ENCODE measurements at regions not wholly inside any gene's neighbourhood (a gene's known extent, or its start where the extent isn't known, plus 50 kb on each side); places are given as distances from the start of the nearest gene placed in this dataset.

DNA sequence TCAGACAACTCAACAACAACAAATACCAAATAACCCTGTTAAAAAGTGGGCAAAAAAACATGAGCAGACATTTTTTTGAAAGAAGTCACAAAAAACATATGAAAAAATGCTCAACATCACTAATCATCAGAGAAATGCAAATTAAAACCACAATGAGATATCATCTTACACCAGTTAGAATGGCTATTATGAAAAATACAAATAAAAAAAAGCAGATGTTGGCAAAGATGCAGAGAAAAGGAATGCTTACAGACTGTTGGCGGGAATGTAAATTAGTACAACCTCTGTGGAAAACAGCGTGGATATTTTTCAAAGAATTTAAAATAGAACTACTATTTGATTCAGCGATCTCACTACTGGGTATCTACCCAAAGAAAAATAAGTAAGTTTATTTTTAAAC lies 114.0 kb downstream of the SLC38A4 start:
- TF ChIP-seq, protein P1, sequence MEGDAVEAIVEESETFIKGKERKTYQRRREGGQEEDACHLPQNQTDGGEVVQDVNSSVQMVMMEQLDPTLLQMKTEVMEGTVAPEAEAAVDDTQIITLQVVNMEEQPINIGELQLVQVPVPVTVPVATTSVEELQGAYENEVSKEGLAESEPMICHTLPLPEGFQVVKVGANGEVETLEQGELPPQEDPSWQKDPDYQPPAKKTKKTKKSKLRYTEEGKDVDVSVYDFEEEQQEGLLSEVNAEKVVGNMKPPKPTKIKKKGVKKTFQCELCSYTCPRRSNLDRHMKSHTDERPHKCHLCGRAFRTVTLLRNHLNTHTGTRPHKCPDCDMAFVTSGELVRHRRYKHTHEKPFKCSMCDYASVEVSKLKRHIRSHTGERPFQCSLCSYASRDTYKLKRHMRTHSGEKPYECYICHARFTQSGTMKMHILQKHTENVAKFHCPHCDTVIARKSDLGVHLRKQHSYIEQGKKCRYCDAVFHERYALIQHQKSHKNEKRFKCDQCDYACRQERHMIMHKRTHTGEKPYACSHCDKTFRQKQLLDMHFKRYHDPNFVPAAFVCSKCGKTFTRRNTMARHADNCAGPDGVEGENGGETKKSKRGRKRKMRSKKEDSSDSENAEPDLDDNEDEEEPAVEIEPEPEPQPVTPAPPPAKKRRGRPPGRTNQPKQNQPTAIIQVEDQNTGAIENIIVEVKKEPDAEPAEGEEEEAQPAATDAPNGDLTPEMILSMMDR (conservative IDR thresholded peaks at IDR 0.05; ENCODE audit: low read depth, low read length), result no peak
- H3K4me3 ChIP-seq (ENCODE audit: low read length), result no peak overlapping the region
- DNase-seq (ENCODE audit: low read depth), result no peak

DNA sequence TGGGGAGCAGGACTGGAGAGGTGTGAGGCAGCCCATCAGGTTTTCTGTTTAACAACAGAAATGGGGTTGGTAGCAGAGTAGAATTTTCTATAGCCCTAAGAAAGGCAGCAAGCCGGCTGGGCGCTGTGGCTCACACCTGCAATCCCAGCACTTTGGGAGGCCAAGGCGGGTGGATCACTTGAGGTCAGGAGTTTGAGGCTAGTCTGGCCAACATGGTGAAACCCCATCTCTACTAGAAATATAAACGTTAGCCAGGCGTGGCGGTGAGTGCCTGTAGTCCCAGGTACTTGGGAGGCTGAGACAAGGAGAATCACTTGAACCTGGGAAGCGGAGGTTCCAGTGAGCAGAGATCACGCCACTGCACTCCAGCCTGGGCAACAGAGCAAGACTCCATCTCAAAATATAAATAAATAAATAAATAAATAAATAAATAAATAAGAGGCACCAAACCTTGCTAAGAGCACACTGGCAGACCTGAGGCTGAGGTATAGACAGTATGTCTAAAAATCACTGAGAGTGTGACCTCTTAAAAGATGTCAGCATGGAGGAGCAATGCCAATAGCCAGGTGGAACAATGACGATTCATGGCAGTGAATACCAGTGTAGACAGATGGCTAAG lies 115.6 kb downstream of the SLC38A4 start:
- TF ChIP-seq, protein P1 (conservative IDR thresholded peaks at IDR 0.05; ENCODE audit: low read depth, low read length), result no peak
- H3K4me3 ChIP-seq (ENCODE audit: low read length), result no peak overlapping the region
- DNase-seq (ENCODE audit: low read depth), result no peak

DNA sequence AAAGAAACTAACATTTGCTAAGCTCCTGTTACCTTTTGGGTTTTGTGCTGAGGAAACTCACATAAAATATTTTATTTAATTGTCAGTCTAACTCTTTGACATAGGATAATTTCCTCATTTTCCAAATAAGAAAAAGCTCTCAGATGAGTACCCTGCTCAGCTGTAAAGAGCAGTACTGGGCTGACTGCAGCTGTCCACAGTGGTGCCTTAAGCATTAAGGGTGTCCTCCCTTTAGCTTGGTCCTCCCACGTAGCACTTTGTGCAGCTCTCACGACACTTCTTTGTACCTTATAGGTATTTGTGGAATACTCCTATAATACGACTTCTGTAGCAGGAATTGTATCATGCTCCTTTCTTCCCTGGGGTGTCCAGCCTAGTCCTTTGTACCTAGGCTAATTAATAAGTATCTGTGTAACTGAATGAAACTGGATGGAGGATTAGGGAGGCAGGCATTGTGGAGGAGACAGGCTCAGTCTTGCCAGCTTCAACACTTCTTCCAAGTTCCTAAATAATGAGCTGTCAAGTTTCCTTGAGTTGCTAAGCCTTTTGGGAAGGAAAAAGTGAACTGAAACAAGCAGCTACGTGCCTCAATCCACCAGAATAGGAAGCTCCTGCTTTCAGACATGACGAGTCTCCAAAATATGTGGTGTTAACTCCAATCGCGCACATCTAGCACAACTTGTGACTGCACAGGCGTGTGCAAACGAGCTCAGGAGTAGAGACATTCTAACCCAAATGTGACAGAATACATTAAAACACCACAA lies 123.0 kb downstream of the SLC38A4 start:
- peak overlapping the region; percentile 1 for H3K4me3 ChIP-seq (ENCODE audit: low read length)
- TF ChIP-seq, protein P1 (conservative IDR thresholded peaks at IDR 0.05; ENCODE audit: low read depth, low read length), result no peak
- peak; percentile 82 for DNase-seq (ENCODE audit: low read depth)

DNA sequence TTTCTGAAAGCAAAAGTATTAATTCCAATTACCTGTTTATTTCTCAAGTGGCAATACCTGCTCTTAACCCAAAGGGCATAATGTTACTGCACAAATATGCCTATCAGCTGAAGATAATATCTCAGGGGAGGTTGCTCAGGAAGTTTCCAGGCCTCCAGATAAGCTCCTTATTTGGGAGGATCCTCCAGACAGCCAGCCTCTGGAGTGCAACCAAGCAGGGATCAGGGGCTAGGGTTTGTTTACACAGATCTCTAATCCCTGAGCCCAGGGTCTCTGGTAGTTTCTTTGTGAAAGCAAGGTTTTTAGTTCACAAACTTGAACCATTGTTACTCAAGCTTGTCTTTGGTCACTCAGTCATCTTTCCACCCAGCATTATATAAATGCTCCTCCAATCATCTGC lies 124.4 kb downstream of the SLC38A4 start:
- TF ChIP-seq, protein P1 (conservative IDR thresholded peaks at IDR 0.05; ENCODE audit: low read depth, low read length), result no peak
- no peak overlapping the region for H3K4me3 ChIP-seq (ENCODE audit: low read length)
- no peak for DNase-seq (ENCODE audit: low read depth)

DNA sequence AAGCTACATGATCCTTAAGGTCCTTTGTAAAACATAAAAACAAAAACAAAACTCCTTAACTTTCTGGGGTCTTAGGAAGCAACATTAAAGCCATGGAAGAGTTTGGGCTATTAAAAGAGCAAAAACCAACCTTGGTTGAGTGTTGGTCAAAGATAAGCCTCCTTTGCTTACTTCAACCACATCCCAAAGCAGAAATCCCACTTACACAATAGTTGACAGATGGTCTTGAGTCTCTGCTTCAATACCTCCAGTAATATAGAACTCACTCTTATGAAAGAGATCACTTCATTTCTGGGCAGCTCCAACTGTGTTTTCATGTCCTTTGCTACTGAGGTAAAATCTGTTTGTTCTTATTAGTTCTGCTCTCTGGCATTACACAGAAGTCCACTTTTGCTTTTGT lies 125.8 kb downstream of the SLC38A4 start:
- no peak for DNase-seq (ENCODE audit: low read depth)
- H3K4me3 ChIP-seq (ENCODE audit: low read length), result no peak overlapping the region
- TF ChIP-seq, protein P1 (conservative IDR thresholded peaks at IDR 0.05; ENCODE audit: low read depth, low read length), result no peak

DNA sequence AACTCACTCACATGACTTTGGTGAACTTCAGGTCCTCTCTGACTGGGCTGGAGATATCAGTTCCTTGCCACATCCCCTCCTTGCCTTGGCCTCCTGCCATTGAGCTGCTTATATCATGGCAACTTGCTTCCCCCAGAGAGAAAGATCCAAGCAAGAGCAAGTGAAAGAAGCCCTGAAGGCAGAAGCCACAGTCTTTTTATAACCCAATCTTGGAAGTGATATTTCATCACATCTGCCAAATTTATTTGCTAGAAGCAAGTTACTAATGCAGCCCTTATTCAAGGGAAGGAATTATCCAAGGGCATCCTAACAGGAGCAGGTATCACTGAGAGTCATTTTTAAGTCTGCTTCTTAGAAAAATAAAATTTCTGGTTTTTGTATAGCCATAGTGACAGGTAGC lies 127.8 kb downstream of the SLC38A4 start:
- DNase-seq (ENCODE audit: low read depth), result no peak
- TF ChIP-seq, protein P1 (conservative IDR thresholded peaks at IDR 0.05; ENCODE audit: low read depth, low read length), result no peak
- no peak overlapping the region for H3K4me3 ChIP-seq (ENCODE audit: low read length)

DNA sequence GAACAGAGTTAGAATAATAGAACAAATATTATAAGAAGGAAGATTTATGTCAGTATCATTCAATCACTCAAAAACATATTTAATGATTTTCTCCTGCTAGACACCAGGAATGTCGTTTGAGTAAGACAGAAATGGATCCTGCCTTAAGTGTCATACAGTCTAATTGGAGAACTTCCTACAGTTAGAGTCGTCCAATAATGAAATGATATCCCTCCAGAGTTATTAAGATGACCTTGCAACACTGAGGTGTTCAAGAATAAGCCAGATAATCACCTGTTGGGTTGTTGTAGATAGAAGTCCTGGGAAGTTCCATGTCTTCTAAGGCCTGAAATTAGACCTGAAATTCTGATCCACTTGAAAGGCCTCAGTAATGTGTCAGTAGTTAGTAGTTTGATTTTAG lies 132.3 kb downstream of the SLC38A4 start:
- TF ChIP-seq, protein P1 (conservative IDR thresholded peaks at IDR 0.05; ENCODE audit: low read depth, low read length), result no peak
- DNase-seq (ENCODE audit: low read depth), result no peak

More for the DNA sequence above, 132.3 kb downstream of the SLC38A4 start:
- H3K4me3 ChIP-seq (ENCODE audit: low read length), result no peak overlapping the region
